CD14-positive monocyte (primary cell): ENCODE measurements at regions not wholly inside any gene's neighbourhood (a gene's known extent, or its start where the extent isn't known, plus 50 kb on each side); places are given as distances from the start of the nearest gene placed in this dataset.

Source experiments
- DNase-seq, 3 donors: peaks; one replicate each; pipeline ENCODE4 v3.0.0-alpha.2; 2011 to 2022
- H2AFZ ChIP-seq: 2 replicates; pipeline ENCODE4 v1.6.0; 2012; ENCODE audit warnings: mild to moderate bottlenecking, low read depth, low read length, inconsistent platforms; ENCODE audit not compliant: insufficient read depth, poor library complexity, severe bottlenecking
- H3K27ac ChIP-seq, 2 donors: 1 replicate in 1 of 2; 2 replicates in 1 of 2; pipeline ENCODE4 v1.5.1; 2012 to 2013; ENCODE audit warnings: low read length in 2 of 2, control low read depth in 1 of 2, inconsistent platforms in 1 of 2, low read depth in 1 of 2, mild to moderate bottlenecking in 1 of 2
- H3K27me3 ChIP-seq, 2 donors: one replicate each; pipeline versions ENCODE4 v1.6.0 to v1.6.1; 2011 to 2013; ENCODE audit warnings: low read length in 2 of 2; ENCODE audit not compliant: control insufficient read depth in 2 of 2, insufficient read depth in 2 of 2
- H3K36me3 ChIP-seq, 2 donors: replicated peaks in 1 of 2; 1 replicate in 1 of 2; 2 replicates in 1 of 2; pipeline versions ENCODE4 v1.5.1 to v1.6.1; 2012 to 2013; ENCODE audit warnings: low read length in 2 of 2, control low read depth in 1 of 2, inconsistent platforms in 1 of 2, mild to moderate bottlenecking in 1 of 2; ENCODE audit not compliant: insufficient read depth in 2 of 2, control insufficient read depth in 1 of 2
- H3K4me1 ChIP-seq, 2 donors: 1 replicate in 1 of 2; 2 replicates in 1 of 2; pipeline versions ENCODE4 v1.5.1 to v1.6.1; 2012 to 2013; ENCODE audit warnings: low read length in 2 of 2, control low read depth in 1 of 2, inconsistent platforms in 1 of 2, mild to moderate bottlenecking in 1 of 2, moderate library complexity in 1 of 2; ENCODE audit not compliant: insufficient read depth in 2 of 2, control insufficient read depth in 1 of 2
- H3K4me2 ChIP-seq: replicated peaks from 2 replicates; pipeline ENCODE3; 2012; ENCODE audit warnings: low read length, moderate library complexity, mild to moderate bottlenecking; ENCODE audit not compliant: poor library complexity, severe bottlenecking; ENCODE audit errors: extremely low read depth
- H3K4me3 ChIP-seq, 3 experiments: fragments of 200-600 bp in 1 of 3; sonication (generic) in 1 of 3; replicated peaks in 1 of 3; 1 replicate in 2 of 3; 2 replicates in 1 of 3; pipeline ENCODE4 v1.5.1; 2011 to 2013; ENCODE audit warnings: low read length in 3 of 3, mild to moderate bottlenecking in 3 of 3, control low read depth in 2 of 3, low read depth in 2 of 3, inconsistent platforms in 1 of 3, moderate library complexity in 1 of 3
- H3K79me2 ChIP-seq: 2 replicates; pipeline ENCODE4 v1.6.0; 2012; ENCODE audit warnings: mild to moderate bottlenecking, control low read depth, inconsistent platforms, low read length, moderate library complexity; ENCODE audit not compliant: insufficient read depth
- H3K9ac ChIP-seq: 2 replicates; pipeline ENCODE4 v1.6.0; 2017; ENCODE audit warnings: low read length, mild to moderate bottlenecking; ENCODE audit not compliant: insufficient read depth, poor library complexity, severe bottlenecking
- H3K9me3 ChIP-seq, 2 donors: replicated peaks in 1 of 2; 1 replicate in 1 of 2; 2 replicates in 1 of 2; pipeline versions ENCODE4 v1.5.1 to v1.6.1; 2012 to 2013; ENCODE audit warnings: low read length in 2 of 2, control low read depth in 1 of 2; ENCODE audit not compliant: control insufficient read depth in 1 of 2, insufficient read depth in 1 of 2
- H4K20me1 ChIP-seq: 2 replicates; pipeline ENCODE4 v1.6.0; 2012; ENCODE audit warnings: mild to moderate bottlenecking, low read length, control low read depth, moderate library complexity; ENCODE audit not compliant: insufficient read depth
- H3K27ac Mint-ChIP-seq, 7 donors: one replicate each; pipeline ENCODE4 v1.8.0; 2020; ENCODE audit warnings: mild to moderate bottlenecking in 7 of 7, mixed read lengths in 7 of 7, moderate library complexity in 6 of 7, inconsistent platforms in 2 of 7
- H3K27me3 Mint-ChIP-seq, 3 donors: one replicate each; pipeline ENCODE4 v1.8.0; 2021 to 2022; ENCODE audit warnings: low read depth in 3 of 3, mild to moderate bottlenecking in 3 of 3, mixed read lengths in 3 of 3, moderate library complexity in 3 of 3, inconsistent platforms in 1 of 3
- H3K36me3 Mint-ChIP-seq, 2 donors: one replicate each; pipeline ENCODE4 v1.8.0; 2020; ENCODE audit warnings: mixed read lengths in 2 of 2, inconsistent platforms in 1 of 2, mild to moderate bottlenecking in 1 of 2
- H3K4me1 Mint-ChIP-seq: one replicate; pipeline ENCODE4 v1.8.0; 2020; ENCODE audit warnings: mild to moderate bottlenecking, mixed read lengths
- H3K4me3 Mint-ChIP-seq, 2 donors: one replicate each; pipeline ENCODE4 v1.8.0; 2020; ENCODE audit warnings: mild to moderate bottlenecking in 2 of 2, mixed read lengths in 2 of 2, moderate library complexity in 1 of 2
- H3K9me3 Mint-ChIP-seq, 7 donors: one replicate each; pipeline ENCODE4 v1.8.0; 2020 to 2022; ENCODE audit warnings: mixed read lengths in 7 of 7, mild to moderate bottlenecking in 6 of 7, moderate library complexity in 6 of 7, inconsistent platforms in 2 of 7
- WGBS: methylation state at CpG from one replicate; pipeline ENCODE4 v1.1.5; 2013; ENCODE audit warnings: missing lambda C conversion rate; ENCODE audit not compliant: insufficient coverage; 5-methylcytosine and 5-hydroxymethylcytosine counted together
- intact Hi-C, 2 donors: fragments of 100-400 bp; cut with micrococcal nuclease; formaldehyde crosslinking; loops; one replicate each; pipeline versions ENCODE4 v1.15.0 to v1.15.1; 2023
- TF ChIP-seq, protein P1 (sequence below): fragments of 200-600 bp; IDR thresholded peaks from one replicate; pipeline ENCODE4 v1.8.0; 2022; ENCODE audit warnings: antibody characterized with exemption, mild to moderate bottlenecking

DNA sequence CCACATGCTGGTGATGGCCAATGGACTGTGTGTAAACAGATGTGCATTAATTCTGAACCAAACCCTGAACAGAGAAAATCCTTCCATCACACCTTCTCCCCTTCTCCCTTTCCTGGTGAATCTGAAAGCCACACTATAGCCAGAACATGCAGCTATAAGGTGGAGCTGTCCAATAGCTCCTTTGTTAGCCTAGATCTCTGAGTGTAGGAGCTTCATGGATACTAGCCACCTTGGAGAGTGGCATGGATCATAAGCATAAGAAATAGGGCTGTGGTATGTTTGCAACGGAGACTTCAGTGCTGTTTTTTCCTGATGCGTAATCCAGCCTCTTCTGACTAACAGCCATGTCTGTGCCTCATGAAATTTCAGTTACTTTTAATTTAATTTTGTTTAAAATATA, 364.5 kb downstream of the BTG1 start:
- TF ChIP-seq, protein P1, sequence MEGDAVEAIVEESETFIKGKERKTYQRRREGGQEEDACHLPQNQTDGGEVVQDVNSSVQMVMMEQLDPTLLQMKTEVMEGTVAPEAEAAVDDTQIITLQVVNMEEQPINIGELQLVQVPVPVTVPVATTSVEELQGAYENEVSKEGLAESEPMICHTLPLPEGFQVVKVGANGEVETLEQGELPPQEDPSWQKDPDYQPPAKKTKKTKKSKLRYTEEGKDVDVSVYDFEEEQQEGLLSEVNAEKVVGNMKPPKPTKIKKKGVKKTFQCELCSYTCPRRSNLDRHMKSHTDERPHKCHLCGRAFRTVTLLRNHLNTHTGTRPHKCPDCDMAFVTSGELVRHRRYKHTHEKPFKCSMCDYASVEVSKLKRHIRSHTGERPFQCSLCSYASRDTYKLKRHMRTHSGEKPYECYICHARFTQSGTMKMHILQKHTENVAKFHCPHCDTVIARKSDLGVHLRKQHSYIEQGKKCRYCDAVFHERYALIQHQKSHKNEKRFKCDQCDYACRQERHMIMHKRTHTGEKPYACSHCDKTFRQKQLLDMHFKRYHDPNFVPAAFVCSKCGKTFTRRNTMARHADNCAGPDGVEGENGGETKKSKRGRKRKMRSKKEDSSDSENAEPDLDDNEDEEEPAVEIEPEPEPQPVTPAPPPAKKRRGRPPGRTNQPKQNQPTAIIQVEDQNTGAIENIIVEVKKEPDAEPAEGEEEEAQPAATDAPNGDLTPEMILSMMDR: no peak
- Histone ChIP-seq H3K4me2 (no peak overlapping the region), H3K9me3 (no peaks in the 10 kb centered on the region), H3K36me3 (no peaks in the 10 kb centered on the region), H4K20me1 (no peaks in the 10 kb centered on the region), H3K4me3 (no peak overlapping the region), H3K27ac (no peak overlapping the region), H3K9ac (no peak overlapping the region), H2AFZ (no peak overlapping the region), H3K4me1 (no peaks in the 10 kb centered on the region), H3K79me2 (no peaks in the 10 kb centered on the region), H3K27me3 (no peaks in the 10 kb centered on the region)
- H3K4me1 Mint-ChIP-seq: peaks cover 2% of the 10 kb centered on the region
- peaks cover 0 to 3% (median 0%) of the 10 kb centered on the region in 7 donors for H3K9me3 Mint-ChIP-seq
- no peak overlapping the region for H3K27ac Mint-ChIP-seq
- no CpG with 5 or more reads among the region's 2 CpGs for WGBS
- intact Hi-C loops: no loop called here
- no peaks in the 10 kb centered on the region for H3K36me3 Mint-ChIP-seq
- H3K27me3 Mint-ChIP-seq: peaks cover 0 to 4% (median 3%) of the 10 kb centered on the region in 3 donors
- no peak overlapping the region for H3K4me3 Mint-ChIP-seq
- DNase-seq: no peak

DNA sequence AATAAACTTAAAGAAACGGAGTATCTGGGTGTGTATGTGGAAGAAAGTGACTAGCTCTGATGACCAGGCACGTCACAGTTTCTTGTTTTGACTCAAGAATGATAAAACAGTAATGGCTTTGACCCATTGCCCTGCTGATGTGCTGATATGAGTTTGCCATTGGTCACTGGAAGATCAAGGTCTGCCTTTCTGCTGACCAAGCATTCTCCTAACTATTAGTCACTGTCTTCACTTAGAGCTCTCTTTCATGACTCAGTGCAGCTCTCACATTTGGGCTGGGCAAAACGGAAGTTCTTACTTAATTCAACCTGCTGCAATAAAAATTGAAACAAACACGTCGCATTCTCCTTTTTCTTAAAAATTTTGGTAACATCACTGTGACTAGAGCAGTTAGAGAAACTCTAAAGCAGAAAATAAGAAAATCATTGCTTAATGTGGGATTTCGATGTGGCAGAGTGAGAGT, 366.7 kb downstream of the BTG1 start:
- peaks cover 1 to 3% (median 2%) of the 10 kb centered on the region in 3 donors for H3K27me3 Mint-ChIP-seq
- intact Hi-C loops: no loop called here
- peak overlapping the region in 1 of 7 donors; percentile 67 for H3K27ac Mint-ChIP-seq
- H3K9me3 ChIP-seq: no peaks in the 10 kb centered on the region
- 83% methylated on average over 1 of the region's 6 CpGs for WGBS
- H3K36me3 ChIP-seq: no peaks in the 10 kb centered on the region
- no peak overlapping the region for H3K4me3 Mint-ChIP-seq
- TF ChIP-seq, protein P1: no peak
- no peaks in the 10 kb centered on the region for H3K4me1 ChIP-seq
- H4K20me1 ChIP-seq: no peaks in the 10 kb centered on the region
- H3K9me3 Mint-ChIP-seq: peaks cover 0 to 3% (median 0%) of the 10 kb centered on the region in 7 donors
- DNase-seq: peak; percentile 42 to 71 (median 47)
- no peaks in the 10 kb centered on the region for H3K79me2 ChIP-seq
- H3K27ac ChIP-seq: no peak overlapping the region
- no peak overlapping the region for H2AFZ ChIP-seq
- no peak overlapping the region for H3K4me2 ChIP-seq
- H3K4me1 Mint-ChIP-seq: peaks cover 2% of the 10 kb centered on the region
- H3K4me3 ChIP-seq: no peak overlapping the region
- no peak overlapping the region for H3K9ac ChIP-seq
- no peaks in the 10 kb centered on the region for H3K27me3 ChIP-seq
- no peaks in the 10 kb centered on the region for H3K36me3 Mint-ChIP-seq
